ENCODE measurements at regions not wholly inside any gene's neighbourhood (a gene's known extent, or its start where the extent isn't known, plus 50 kb on each side); places are given as distances from the start of the nearest gene placed in this dataset.

DNA sequence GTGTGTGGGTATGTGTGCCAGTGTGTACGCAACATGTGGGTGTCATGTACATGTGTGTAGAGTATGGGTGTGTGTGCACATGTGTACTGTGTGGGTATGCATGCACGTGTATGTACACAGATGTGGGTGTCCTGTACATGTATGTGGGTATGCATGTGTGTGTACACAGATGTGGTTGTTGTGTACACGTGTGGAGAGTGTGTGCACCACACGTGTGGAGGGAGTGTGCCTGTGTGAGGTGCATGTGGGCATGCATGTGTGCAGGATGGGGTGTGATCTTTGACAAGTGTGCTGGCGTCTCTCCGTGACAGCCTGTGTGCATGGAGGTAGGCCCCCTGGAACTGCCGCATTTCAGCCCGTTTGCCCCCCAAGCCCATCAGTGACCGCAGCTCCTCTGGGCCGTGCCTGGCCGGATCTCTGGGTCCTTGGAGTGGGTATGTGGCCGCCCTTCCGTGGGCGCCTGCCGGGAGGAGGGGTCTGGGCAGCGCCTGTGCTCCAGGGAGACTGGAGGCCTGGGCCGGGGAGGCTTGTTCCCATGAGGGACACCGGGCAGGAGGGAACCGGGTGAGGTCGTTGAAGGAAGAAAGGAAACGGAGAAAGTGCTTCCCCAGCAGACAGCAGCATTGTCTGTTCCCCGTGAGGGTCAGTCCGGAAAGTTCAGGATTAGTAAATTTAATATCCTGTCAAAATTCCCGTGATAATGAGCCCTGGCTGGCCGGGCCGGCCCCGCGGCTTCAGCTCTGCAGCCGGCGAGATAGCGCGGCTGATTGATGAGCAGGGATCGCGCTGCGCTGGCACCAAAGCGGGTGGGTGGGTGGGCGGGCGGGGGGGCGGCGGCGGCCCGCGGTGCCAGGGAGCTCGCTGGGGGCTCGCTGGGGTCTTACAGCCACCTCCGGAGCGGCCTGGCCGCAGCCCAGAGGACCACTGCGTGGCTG, 91.1 kb upstream of the SOX1 start:
- TF ChIP-seq, protein P1, sequence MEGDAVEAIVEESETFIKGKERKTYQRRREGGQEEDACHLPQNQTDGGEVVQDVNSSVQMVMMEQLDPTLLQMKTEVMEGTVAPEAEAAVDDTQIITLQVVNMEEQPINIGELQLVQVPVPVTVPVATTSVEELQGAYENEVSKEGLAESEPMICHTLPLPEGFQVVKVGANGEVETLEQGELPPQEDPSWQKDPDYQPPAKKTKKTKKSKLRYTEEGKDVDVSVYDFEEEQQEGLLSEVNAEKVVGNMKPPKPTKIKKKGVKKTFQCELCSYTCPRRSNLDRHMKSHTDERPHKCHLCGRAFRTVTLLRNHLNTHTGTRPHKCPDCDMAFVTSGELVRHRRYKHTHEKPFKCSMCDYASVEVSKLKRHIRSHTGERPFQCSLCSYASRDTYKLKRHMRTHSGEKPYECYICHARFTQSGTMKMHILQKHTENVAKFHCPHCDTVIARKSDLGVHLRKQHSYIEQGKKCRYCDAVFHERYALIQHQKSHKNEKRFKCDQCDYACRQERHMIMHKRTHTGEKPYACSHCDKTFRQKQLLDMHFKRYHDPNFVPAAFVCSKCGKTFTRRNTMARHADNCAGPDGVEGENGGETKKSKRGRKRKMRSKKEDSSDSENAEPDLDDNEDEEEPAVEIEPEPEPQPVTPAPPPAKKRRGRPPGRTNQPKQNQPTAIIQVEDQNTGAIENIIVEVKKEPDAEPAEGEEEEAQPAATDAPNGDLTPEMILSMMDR (IDR thresholded peaks at IDR 0.05) = no peak
- no peak for TF ChIP-seq EZH2 (IDR thresholded peaks at IDR 0.05; ENCODE audit: borderline replicate concordance, insufficient read depth, low read depth, low read length, poor library complexity, severe bottlenecking)

All from B cell (primary cell).